ENCODE measurements at regions not wholly inside any gene's neighbourhood (a gene's known extent, or its start where the extent isn't known, plus 50 kb on each side); places are given as distances from the start of the nearest gene placed in this dataset.

- Histone ChIP-seq H4K20me1 (ENCODE audit: insufficient read depth, low read length) (no peaks in the 10 kb centered on the region), H3K4me3 (ENCODE audit: low read length) (no peak overlapping the region), H3K36me3 (replicated peaks; ENCODE audit: low read depth, low read length) (no peaks in the 10 kb centered on the region), H2AFZ (ENCODE audit: low read depth, low read length) (no peak overlapping the region), H3K79me2 (ENCODE audit: low read length) (no peaks in the 10 kb centered on the region), H3K27ac (ENCODE audit: low read length) (no peak overlapping the region), H3K4me2 (ENCODE audit: low read length) (no peak overlapping the region), H3K4me1 (ENCODE audit: low read length) (no peaks in the 10 kb centered on the region), H3K9me3 (ENCODE audit: insufficient read depth, low read length) (no peaks in the 10 kb centered on the region), H3K9ac (ENCODE audit: low read length) (no peak overlapping the region), H3K27me3 (ENCODE audit: low read depth, low read length) (no peaks in the 10 kb centered on the region)
- TF ChIP-seq CTCF (IDR thresholded peaks at IDR 0.05; ENCODE audit: low read depth, low read length) (no peak), EZH2phosphoT487 (IDR thresholded peaks at IDR 0.05; ENCODE audit: low read depth) (no peak)
These were observed 118.8 kb upstream of the DIO3 start for GRCh38 chr14:101442451-101442850.

GRCh38 chr14:101444116-101444515 lies 117.2 kb upstream of the DIO3 start:
- Histone ChIP-seq H4K20me1 (ENCODE audit: insufficient read depth, low read length) (no peaks in the 10 kb centered on the region), H3K4me1 (ENCODE audit: low read length) (no peaks in the 10 kb centered on the region), H3K9ac (ENCODE audit: low read length) (no peak overlapping the region), H3K27ac (ENCODE audit: low read length) (no peak overlapping the region), H3K27me3 (ENCODE audit: low read depth, low read length) (no peaks in the 10 kb centered on the region), H3K79me2 (ENCODE audit: low read length) (no peaks in the 10 kb centered on the region), H3K4me3 (ENCODE audit: low read length) (no peak overlapping the region), H3K36me3 (replicated peaks; ENCODE audit: low read depth, low read length) (no peaks in the 10 kb centered on the region), H3K4me2 (ENCODE audit: low read length) (no peak overlapping the region), H2AFZ (ENCODE audit: low read depth, low read length) (no peak overlapping the region), H3K9me3 (ENCODE audit: insufficient read depth, low read length) (no peaks in the 10 kb centered on the region)
- TF ChIP-seq CTCF (IDR thresholded peaks at IDR 0.05; ENCODE audit: low read depth, low read length), result no peak
- no peak for TF ChIP-seq EZH2phosphoT487 (IDR thresholded peaks at IDR 0.05; ENCODE audit: low read depth)

GRCh38 chr14:101445278-101445677 lies 116.0 kb upstream of the DIO3 start:
- no peak overlapping the region for H3K4me2 ChIP-seq (ENCODE audit: low read length)
- no peaks in the 10 kb centered on the region for H3K27me3 ChIP-seq (ENCODE audit: low read depth, low read length)
- H3K36me3 ChIP-seq (replicated peaks; ENCODE audit: low read depth, low read length), result no peaks in the 10 kb centered on the region

GRCh38 chr14:101446387-101446969 lies 114.8 kb upstream of the DIO3 start:
- Histone ChIP-seq H3K27ac (ENCODE audit: low read length) (no peak overlapping the region), H2AFZ (ENCODE audit: low read depth, low read length) (no peak overlapping the region), H3K4me2 (ENCODE audit: low read length) (no peak overlapping the region), H3K9me3 (ENCODE audit: insufficient read depth, low read length) (no peaks in the 10 kb centered on the region), H3K27me3 (ENCODE audit: low read depth, low read length) (no peaks in the 10 kb centered on the region), H3K36me3 (replicated peaks; ENCODE audit: low read depth, low read length) (no peaks in the 10 kb centered on the region), H3K4me3 (ENCODE audit: low read length) (no peak overlapping the region), H3K79me2 (ENCODE audit: low read length) (no peaks in the 10 kb centered on the region), H3K4me1 (ENCODE audit: low read length) (no peaks in the 10 kb centered on the region), H3K9ac (ENCODE audit: low read length) (no peak overlapping the region), H4K20me1 (ENCODE audit: insufficient read depth, low read length) (no peaks in the 10 kb centered on the region)
- TF ChIP-seq CTCF (IDR thresholded peaks at IDR 0.05; ENCODE audit: low read depth, low read length), result no peak

More at GRCh38 chr14:101445278-101445677, 116.0 kb upstream of the DIO3 start:
- Histone ChIP-seq H3K4me1 (ENCODE audit: low read length) (no peaks in the 10 kb centered on the region), H2AFZ (ENCODE audit: low read depth, low read length) (no peak overlapping the region), H3K79me2 (ENCODE audit: low read length) (no peaks in the 10 kb centered on the region), H4K20me1 (ENCODE audit: insufficient read depth, low read length) (no peaks in the 10 kb centered on the region), H3K9me3 (ENCODE audit: insufficient read depth, low read length) (no peaks in the 10 kb centered on the region), H3K4me3 (ENCODE audit: low read length) (no peak overlapping the region), H3K27ac (ENCODE audit: low read length) (no peak overlapping the region), H3K9ac (ENCODE audit: low read length) (no peak overlapping the region)
- TF ChIP-seq EZH2phosphoT487 (IDR thresholded peaks at IDR 0.05; ENCODE audit: low read depth), result no peak
- TF ChIP-seq CTCF (IDR thresholded peaks at IDR 0.05; ENCODE audit: low read depth, low read length), result no peak

All from OCI-LY3 (cell line).